ENCODE measurements at regions not wholly inside any gene's neighbourhood (a gene's known extent, or its start where the extent isn't known, plus 50 kb on each side); places are given as distances from the start of the nearest gene placed in this dataset.

DNA sequence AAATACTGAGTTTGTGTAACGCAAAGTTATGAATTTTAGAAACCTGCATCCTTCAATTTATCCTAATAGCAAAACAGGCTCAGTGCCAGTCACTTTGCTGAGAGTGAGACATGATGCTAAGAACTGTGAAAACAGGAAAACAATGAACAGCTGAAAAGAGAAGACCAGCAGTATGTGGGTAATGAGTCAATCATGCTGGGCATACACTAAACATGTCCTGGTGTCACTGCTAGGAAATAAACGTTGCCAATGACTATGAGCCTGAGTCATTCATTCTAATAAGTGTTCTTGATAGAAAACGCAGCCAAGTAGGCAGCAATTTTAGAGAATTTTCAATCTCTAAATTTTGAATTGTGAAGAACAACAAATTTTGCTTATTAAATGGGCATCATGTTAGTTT, 237.3 kb downstream of the GALR1 start:
- no peak for TF ChIP-seq POLR2A (IDR thresholded peaks at IDR 0.05; ENCODE audit: low read length)
- TF ChIP-seq GATA1 (IDR thresholded peaks at IDR 0.05; ENCODE audit: low read depth, low read length) = no peak

Data from erythroblast (primary cell).